ENCODE measurements at regions not wholly inside any gene's neighbourhood (a gene's known extent, or its start where the extent isn't known, plus 50 kb on each side); places are given as distances from the start of the nearest gene placed in this dataset.

GRCh38 chr2:133716166-133716565, 147.9 kb upstream of the NCKAP5 start:
- Histone ChIP-seq H3K27ac (ENCODE audit: low read depth) (no peak overlapping the region), H3K4me2 (no peak overlapping the region), H4K20me1 (replicated peaks; ENCODE audit: insufficient read depth) (no peaks in the 10 kb centered on the region), H3K9me2 (ENCODE audit: insufficient read depth) (peaks cover 6% of the 10 kb centered on the region; the same call in 1 of the 2 replicates), H3K27me3 (ENCODE audit: insufficient read depth) (no peaks in the 10 kb centered on the region), H2AFZ (no peak overlapping the region), H3K4me1 (ENCODE audit: insufficient read depth) (no peaks in the 10 kb centered on the region), H3K36me3 (ENCODE audit: insufficient read depth) (no peaks in the 10 kb centered on the region), H3K79me2 (replicated peaks; ENCODE audit: insufficient read depth) (no peaks in the 10 kb centered on the region), H3K4me3 (no peak overlapping the region), H3F3A (replicated peaks; ENCODE audit: low read depth) (no peaks in the 10 kb centered on the region)
- Mint-ChIP-seq H3K9me3 (peaks cover 11% of the 10 kb centered on the region; the same call in 1 of the 3 replicates), H3K27me3 (ENCODE audit: insufficient read depth, low read depth, poor library complexity) (peaks cover 2% of the 10 kb centered on the region), H3K36me3 (ENCODE audit: low read depth) (no peaks in the 10 kb centered on the region; the same call in 2 of the 3 replicates), H3K4me3 (no peak overlapping the region), H3K4me1 (peaks cover 8% of the 10 kb centered on the region; the same call in 2 of the 3 replicates), H3K27ac (no peak overlapping the region)
- TF ChIP-seq ZNF114 (CRISPR knock-in tag; IDR thresholded peaks at IDR 0.05) (no peak), POLR2AphosphoS5 (IDR thresholded peaks at IDR 0.05; ENCODE audit: low read depth) (no peak), STAT1 (IDR thresholded peaks at IDR 0.05; ENCODE audit: unreplicated experiment) (no peak), NANOG (IDR thresholded peaks at IDR 0.05; ENCODE audit: borderline replicate concordance) (no peak), EZH2 (IDR thresholded peaks at IDR 0.05; ENCODE audit: low read depth, unreplicated experiment) (no peak)
- TF ChIP-seq, protein P1, sequence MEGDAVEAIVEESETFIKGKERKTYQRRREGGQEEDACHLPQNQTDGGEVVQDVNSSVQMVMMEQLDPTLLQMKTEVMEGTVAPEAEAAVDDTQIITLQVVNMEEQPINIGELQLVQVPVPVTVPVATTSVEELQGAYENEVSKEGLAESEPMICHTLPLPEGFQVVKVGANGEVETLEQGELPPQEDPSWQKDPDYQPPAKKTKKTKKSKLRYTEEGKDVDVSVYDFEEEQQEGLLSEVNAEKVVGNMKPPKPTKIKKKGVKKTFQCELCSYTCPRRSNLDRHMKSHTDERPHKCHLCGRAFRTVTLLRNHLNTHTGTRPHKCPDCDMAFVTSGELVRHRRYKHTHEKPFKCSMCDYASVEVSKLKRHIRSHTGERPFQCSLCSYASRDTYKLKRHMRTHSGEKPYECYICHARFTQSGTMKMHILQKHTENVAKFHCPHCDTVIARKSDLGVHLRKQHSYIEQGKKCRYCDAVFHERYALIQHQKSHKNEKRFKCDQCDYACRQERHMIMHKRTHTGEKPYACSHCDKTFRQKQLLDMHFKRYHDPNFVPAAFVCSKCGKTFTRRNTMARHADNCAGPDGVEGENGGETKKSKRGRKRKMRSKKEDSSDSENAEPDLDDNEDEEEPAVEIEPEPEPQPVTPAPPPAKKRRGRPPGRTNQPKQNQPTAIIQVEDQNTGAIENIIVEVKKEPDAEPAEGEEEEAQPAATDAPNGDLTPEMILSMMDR (conservative IDR thresholded peaks at IDR 0.05; ENCODE audit: low read depth in 2 of 2), result no peak
- no peak for DNase-seq (ENCODE audit: low spot score)
- no peak for ATAC-seq

- no peak for DNase-seq (ENCODE audit: low spot score)
- TF ChIP-seq EZH2phosphoT487 (IDR thresholded peaks at IDR 0.05; ENCODE audit: unreplicated experiment) (no peak), NANOG (IDR thresholded peaks at IDR 0.05; ENCODE audit: borderline replicate concordance) (no peak), ZNF331 (CRISPR knock-in tag; IDR thresholded peaks at IDR 0.05; ENCODE audit: low read depth) (no peak), POLR2AphosphoS5 (IDR thresholded peaks at IDR 0.05; ENCODE audit: low read depth) (no peak)
- TF ChIP-seq, protein P2, sequence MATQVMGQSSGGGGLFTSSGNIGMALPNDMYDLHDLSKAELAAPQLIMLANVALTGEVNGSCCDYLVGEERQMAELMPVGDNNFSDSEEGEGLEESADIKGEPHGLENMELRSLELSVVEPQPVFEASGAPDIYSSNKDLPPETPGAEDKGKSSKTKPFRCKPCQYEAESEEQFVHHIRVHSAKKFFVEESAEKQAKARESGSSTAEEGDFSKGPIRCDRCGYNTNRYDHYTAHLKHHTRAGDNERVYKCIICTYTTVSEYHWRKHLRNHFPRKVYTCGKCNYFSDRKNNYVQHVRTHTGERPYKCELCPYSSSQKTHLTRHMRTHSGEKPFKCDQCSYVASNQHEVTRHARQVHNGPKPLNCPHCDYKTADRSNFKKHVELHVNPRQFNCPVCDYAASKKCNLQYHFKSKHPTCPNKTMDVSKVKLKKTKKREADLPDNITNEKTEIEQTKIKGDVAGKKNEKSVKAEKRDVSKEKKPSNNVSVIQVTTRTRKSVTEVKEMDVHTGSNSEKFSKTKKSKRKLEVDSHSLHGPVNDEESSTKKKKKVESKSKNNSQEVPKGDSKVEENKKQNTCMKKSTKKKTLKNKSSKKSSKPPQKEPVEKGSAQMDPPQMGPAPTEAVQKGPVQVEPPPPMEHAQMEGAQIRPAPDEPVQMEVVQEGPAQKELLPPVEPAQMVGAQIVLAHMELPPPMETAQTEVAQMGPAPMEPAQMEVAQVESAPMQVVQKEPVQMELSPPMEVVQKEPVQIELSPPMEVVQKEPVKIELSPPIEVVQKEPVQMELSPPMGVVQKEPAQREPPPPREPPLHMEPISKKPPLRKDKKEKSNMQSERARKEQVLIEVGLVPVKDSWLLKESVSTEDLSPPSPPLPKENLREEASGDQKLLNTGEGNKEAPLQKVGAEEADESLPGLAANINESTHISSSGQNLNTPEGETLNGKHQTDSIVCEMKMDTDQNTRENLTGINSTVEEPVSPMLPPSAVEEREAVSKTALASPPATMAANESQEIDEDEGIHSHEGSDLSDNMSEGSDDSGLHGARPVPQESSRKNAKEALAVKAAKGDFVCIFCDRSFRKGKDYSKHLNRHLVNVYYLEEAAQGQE (IDR thresholded peaks at IDR 0.05; ENCODE audit: unreplicated experiment), result no peak
- TF ChIP-seq, protein P3, sequence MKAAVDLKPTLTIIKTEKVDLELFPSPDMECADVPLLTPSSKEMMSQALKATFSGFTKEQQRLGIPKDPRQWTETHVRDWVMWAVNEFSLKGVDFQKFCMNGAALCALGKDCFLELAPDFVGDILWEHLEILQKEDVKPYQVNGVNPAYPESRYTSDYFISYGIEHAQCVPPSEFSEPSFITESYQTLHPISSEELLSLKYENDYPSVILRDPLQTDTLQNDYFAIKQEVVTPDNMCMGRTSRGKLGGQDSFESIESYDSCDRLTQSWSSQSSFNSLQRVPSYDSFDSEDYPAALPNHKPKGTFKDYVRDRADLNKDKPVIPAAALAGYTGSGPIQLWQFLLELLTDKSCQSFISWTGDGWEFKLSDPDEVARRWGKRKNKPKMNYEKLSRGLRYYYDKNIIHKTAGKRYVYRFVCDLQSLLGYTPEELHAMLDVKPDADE (IDR thresholded peaks at IDR 0.05), result no peak
Measured at GRCh38 chr2:133717497-133717896, 149.2 kb upstream of the NCKAP5 start.

More at GRCh38 chr2:133717497-133717896, 149.2 kb upstream of the NCKAP5 start:
- Histone ChIP-seq H3K9me2 (ENCODE audit: insufficient read depth) (peaks cover 6% of the 10 kb centered on the region; the same call in 1 of the 2 replicates), H3K27me3 (ENCODE audit: insufficient read depth) (no peaks in the 10 kb centered on the region), H4K20me1 (replicated peaks; ENCODE audit: insufficient read depth) (no peaks in the 10 kb centered on the region), H3K4me2 (no peak overlapping the region), H3K4me3 (no peak overlapping the region), H2AFZ (no peak overlapping the region), H3F3A (replicated peaks; ENCODE audit: low read depth) (no peaks in the 10 kb centered on the region), H3K79me2 (replicated peaks; ENCODE audit: insufficient read depth) (no peaks in the 10 kb centered on the region), H3K36me3 (ENCODE audit: insufficient read depth) (no peaks in the 10 kb centered on the region), H3K27ac (ENCODE audit: low read depth) (no peak overlapping the region), H3K4me1 (ENCODE audit: insufficient read depth) (no peaks in the 10 kb centered on the region)
- H3K9me3 Mint-ChIP-seq, result peaks cover 11% of the 10 kb centered on the region; the same call in 1 of the 3 replicates
- no peak for ATAC-seq
- peaks cover under 1% of the 10 kb centered on the region for H3K27me3 Mint-ChIP-seq (ENCODE audit: insufficient read depth, low read depth, poor library complexity)
- H3K4me3 Mint-ChIP-seq, result no peak overlapping the region
- H3K27ac Mint-ChIP-seq, result no peak overlapping the region
- H3K4me1 Mint-ChIP-seq, result peaks cover 3% of the 10 kb centered on the region; the same call in 2 of the 3 replicates
- H3K36me3 Mint-ChIP-seq (ENCODE audit: low read depth), result no peaks in the 10 kb centered on the region; the same call in 2 of the 3 replicates

All from GM23338 (cell line).